HG03378 (cell line): ENCODE measurements at regions not wholly inside any gene's neighbourhood (a gene's known extent, or its start where the extent isn't known, plus 50 kb on each side); places are given as distances from the start of the nearest gene placed in this dataset.

ENCODE experiments used
- ATAC-seq: cut with Tn5 transposase; IDR thresholded peaks from one replicate; pipeline ENCODE4 v1.9.1; 2021; ENCODE audit warnings: mild to moderate bottlenecking, moderate library complexity; ENCODE audit not compliant: unreplicated experiment

DNA sequence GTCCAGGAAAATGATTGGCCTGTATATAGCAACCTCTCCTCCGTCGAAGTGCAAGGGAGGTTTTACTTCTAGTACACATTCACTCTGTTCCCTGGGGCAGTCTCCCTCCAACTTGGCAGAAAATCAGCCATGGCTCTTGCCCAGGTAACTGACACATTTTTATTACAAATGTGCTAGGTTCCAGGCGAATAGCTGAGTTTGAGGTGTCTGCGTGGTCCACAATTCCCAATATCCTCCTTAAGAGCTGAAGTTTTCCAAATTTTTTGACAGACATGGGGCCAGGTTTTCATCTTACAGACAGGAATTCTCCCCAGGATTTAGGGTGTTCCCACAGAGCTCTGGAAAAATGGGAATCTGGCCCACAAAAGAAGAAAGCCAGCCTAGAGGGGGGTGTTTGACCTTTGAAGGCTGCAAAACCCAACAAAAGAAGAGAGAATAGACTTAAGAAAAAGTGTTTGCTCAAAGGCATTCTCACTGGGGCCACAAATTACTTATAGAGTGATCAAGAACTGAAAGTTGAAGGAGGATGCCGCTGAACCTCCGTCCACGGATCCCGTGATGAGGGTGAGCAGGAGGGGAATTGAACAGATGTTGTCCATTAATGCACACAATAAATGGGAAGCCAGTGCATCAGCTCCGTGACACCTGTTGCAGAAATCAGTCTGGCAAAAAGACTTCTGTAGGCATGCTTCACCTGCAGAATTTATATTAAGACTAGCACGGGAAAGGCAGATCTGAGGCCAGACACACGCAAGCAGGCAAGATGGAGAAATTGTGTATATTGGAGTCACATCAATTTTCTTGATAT, 242.3 kb upstream of the COPS8 start:
- ATAC-seq = no peak

- no peak for ATAC-seq
These were observed 241.0 kb upstream of the COPS8 start for GRCh38 chr2:236844711-236845110.

DNA sequence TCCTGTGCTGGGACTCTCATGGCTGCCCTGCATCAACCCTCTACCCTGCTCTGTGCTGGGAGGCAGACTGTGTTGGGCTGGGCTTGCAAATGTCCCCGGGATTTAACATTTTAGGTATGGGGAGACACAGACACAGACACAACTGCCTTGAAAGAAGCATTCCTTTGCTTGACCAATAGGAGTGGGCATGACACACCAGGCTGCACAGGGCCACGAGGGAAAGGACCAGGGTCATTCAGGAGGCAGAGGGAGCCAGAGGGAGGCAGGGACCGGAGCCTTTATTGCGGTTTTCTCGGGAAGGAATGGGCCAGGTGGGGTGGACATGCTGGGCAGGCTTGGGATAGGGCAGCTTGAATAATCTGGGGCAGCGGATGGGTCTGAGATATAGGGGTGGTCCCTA, 238.7 kb upstream of the COPS8 start:
- no peak for ATAC-seq

GRCh38 chr2:236847538-236848263, 238.0 kb upstream of the COPS8 start:
- no peak for ATAC-seq

DNA sequence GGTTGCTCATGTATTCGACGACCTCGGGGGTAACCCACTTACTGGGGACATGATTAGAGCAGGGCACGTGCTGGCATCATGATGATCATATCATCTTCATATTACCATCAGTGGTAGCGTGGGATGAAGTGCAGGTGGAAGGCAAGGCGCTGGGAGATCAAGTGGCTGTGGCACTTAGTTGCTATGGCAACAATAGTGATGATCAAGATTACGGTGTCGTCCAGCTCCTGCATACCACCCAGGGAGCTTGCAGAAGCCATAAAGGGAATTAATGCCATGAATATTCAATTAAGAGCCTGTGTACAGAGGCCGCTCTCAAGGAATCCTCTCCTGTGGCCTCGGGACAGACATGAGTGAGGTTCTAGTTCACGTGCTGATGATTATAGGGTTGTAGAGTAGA, 237.2 kb upstream of the COPS8 start:
- no peak for ATAC-seq

DNA sequence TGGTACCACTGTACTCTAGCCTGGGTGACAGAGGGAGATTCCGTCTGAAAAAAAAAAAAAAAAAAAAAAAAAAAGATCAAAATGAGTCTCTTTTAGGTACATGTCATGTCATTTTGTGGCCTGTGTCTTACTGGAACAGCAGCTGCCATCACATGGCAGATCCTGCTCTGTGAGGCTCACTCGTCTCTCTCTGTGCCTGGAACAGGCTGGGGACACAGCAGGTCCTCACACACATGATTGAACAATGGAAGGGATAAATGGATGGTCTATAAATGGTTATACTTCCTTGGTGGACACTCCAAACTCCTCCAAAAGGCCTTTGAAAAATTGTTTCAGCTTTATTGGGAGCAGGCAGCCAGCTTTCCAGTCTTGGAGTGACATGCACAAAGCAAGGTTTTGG, 236.2 kb upstream of the COPS8 start:
- no peak for ATAC-seq

DNA sequence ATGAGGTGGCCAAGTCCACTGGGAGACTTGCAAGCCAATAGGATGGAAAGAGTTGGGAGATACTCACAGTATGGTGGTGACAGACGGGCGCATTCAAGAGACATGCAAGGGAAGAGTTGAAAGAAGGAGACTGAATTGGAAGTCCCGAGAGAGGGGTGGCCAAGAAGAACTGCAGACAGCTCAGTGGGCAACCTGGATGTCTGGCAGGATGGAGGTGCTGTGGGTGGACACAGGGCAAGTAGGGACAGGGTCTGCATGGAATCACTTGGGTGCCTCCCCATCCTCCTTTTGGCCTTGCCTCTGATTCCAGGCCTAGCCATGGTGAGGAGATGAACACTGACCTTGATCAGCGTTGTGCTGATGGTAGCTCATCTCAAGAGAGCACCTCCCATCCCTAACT, 235.7 kb upstream of the COPS8 start:
- no peak for ATAC-seq

GRCh38 chr2:236851187-236851586, 234.5 kb upstream of the COPS8 start:
- ATAC-seq = no peak

GRCh38 chr2:236852100-236852976, 233.4 kb upstream of the COPS8 start:
- no peak for ATAC-seq

- ATAC-seq = no peak
These were observed 232.7 kb upstream of the COPS8 start for GRCh38 chr2:236852977-236853374.

- ATAC-seq = no peak
These were observed 232.1 kb upstream of the COPS8 start for GRCh38 chr2:236853585-236854051.

DNA sequence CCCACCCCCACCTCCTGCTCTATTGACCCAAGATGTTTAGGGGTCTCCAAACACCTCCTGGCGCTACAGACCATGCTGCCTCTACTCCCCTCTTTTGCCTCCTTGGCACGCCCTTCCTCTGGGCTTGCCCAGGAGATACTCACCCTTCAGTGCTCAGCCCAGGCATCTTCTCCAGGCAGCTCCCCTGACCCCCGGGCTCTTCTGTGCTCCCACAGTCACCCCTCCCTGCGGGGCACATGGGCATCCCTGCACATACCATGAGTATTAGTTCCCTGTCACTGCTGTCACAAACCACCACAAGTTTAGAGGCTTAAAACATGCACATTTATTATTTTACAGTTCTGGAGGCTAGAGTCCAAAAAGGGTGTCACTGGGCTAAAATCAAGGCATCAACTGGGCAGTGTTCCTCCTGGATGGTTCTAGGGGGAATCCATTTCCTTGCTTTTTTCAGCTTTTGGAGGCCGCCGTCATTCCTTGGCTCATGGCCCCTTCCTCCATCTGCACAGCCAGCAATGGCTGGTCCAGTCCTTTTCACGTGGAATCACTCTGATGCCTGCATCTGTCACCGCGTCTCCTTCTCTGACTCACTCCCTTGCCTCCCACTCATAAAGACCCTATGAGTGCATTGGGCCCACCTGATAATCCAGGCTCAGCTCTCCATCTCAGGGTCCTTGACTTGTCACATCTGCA, 230.4 kb upstream of the COPS8 start:
- ATAC-seq = no peak

DNA sequence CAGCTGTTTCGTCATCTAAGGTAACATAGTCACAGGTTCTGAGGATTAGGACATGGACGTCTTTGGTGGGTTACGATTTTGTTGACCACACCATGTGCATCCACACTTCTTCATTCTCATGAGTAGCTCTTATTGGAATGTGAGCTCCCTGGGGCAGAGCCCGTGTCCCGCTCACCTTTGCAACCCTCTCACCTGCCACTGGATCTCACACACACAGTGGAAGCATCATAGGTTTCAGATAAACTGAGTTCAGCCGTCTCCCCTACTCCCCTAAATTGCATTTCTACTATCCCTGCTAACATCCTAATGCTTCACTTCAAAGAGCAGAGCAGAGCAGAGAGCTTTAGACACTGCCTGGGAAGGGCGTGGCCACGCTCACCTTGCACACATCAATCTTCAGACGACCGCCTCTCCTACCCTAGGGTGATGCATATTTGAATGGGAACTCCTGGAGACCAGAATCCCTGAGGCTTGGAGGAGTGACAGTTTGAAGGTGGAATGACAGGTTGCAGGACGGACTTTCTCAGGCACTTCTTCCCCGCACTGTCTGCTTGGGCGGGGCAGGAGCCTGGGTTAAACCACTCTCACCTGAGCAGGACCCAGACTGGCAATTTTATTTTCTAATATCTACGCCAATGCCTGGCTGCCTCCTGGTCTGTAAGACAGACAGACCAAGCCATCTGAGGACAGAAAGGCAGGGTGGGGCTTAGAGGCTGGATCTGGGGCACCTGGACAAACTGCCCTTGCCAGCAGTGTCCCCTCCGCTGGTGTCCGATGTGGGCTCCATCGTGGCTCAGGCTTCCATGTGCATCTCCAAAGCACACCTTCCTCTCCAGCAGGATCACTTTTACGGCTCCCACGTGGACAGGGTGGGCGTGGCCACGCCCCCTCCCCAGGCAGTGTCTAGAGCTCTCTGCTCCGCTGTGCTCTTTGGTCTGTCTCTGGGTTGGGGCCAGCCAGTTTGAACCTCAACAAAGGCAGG, 229.5 kb upstream of the COPS8 start:
- ATAC-seq = no peak

DNA sequence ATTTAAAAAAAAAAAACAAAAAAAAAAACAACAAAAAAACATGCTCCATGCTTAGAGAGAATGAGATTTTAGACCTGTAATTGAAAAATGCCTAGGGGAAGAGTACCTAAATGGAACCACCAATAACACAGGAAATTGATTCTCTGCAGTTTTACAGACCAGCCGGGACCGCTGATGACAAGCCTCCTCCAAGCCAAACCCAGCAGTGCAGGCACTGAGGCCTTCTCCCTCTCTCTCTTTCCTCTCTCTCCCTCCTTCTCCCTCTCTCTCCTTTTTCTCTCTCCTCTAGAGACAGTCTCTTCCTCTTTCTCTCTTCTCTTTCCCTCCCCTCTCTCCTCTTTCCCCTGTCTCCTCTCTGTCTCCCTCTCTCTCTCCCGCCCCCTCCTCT, 228.8 kb upstream of the COPS8 start:
- ATAC-seq = no peak

- ATAC-seq = no peak
These were observed 228.4 kb upstream of the COPS8 start for GRCh38 chr2:236857246-236857645.

DNA sequence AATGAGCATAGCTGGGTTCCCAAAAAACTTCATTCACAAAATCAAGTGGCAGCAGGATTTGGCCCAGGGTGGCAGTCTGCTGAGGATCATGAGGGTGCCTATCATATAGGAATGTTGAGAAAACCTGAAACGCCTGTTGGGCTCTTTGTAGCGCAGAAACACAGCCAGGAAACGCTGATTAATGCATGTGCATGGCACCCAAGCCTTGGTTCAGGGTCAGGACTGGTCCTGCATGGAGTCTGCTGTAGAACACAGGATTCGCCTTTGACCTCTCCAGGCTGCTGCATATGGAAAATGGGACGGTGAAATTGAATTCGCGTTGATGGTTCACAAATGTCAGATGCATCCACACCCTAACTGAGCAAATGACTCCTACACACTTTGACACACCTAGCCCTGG, 227.9 kb upstream of the COPS8 start:
- no peak for ATAC-seq

DNA sequence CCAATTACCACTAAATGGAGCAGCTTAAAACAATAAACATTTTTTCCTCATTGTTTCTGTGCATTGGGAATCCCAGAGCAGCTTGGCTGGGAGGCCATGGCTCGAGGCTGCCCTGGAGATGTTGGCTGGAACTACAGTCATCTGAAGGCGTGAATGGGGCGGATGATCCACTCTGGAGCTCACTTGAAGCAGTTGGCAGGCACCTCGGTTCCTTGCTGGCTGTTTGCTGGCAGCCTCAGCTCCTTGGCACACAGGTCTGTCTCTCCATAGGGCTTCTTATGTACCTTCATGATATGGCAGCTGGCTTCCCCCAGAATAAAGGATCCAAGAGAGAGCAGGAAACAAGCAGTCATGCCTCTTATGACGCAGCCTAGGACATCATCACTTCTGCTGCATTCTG, 227.0 kb upstream of the COPS8 start:
- no peak for ATAC-seq

DNA sequence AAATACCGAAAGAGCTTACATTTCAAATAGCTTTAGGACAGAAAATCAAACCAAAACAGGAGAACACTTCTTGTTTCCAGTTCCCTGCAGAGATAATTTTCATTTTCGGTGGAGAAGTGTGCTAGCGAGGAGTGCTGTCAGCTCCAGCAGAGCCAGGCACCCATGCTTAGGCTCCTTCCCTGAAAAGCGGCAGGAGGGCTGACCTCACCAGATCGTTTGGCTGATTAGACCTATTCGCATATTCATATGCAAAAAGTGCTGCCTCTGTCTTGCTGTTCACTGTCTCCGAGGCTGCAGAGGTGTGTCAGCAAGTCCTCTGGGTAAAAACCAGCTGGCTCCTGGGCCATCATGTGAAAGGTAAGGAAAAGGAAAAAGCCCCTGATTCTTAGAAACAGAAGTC, 225.8 kb upstream of the COPS8 start:
- no peak for ATAC-seq

- no peak for ATAC-seq
These were observed 224.4 kb upstream of the COPS8 start for GRCh38 chr2:236861196-236861875.
